Esophagus squamous epithelium (tissue), 5 donors: ENCODE measurements at regions not wholly inside any gene's neighbourhood (a gene's known extent, or its start where the extent isn't known, plus 50 kb on each side); places are given as distances from the start of the nearest gene placed in this dataset.

Experiments
- DNase-seq: peaks from one replicate; lab custom pipeline; 2025; lab: John Stamatoyannopoulos, UW
- H3K27ac ChIP-seq, 4 donors: fragments of 200-600 bp; sonication (generic); one replicate each; pipeline ENCODE4 v1.5.1; 2016 to 2019; ENCODE audit warnings: mild to moderate bottlenecking in 1 of 4
- H3K27me3 ChIP-seq, 4 donors: fragments of 200-600 bp; sonication (generic); 1 replicate in 3 of 4; 2 replicates in 1 of 4; pipeline versions ENCODE4 v1.5.1 to v1.6.0; 2017 to 2021; ENCODE audit warnings: antibody characterized with exemption in 1 of 4
- H3K36me3 ChIP-seq, 3 donors: fragments of 200-600 bp; sonication (generic); one replicate each; pipeline ENCODE4 v1.5.1; 2016 to 2019
- H3K4me1 ChIP-seq, 3 donors: fragments of 200-600 bp; sonication (generic); one replicate each; pipeline ENCODE4 v1.5.1; 2017 to 2019
- H3K4me3 ChIP-seq, 4 donors: fragments of 200-600 bp; sonication (generic); 1 replicate in 3 of 4; 2 replicates in 1 of 4; pipeline ENCODE4 v1.5.1; 2016 to 2019; ENCODE audit warnings: mild to moderate bottlenecking in 2 of 4, moderate library complexity in 1 of 4
- H3K9me3 ChIP-seq, 3 donors: fragments of 200-600 bp; sonication (generic); one replicate each; pipeline ENCODE4 v1.5.1; 2016 to 2019
- POLR2A ChIP-seq, 4 donors: fragments of 450-650 bp; IDR thresholded peaks; one replicate each; pipeline ENCODE4 v1.6.1; 2017; ENCODE audit warnings: antibody characterized with exemption in 4 of 4, mild to moderate bottlenecking in 4 of 4, moderate library complexity in 3 of 4
- WGBS, 2 donors: methylation state at CpG; one replicate each; pipeline ENCODE4 v1.1.5; 2018; 5-methylcytosine and 5-hydroxymethylcytosine counted together
- intact Hi-C: fragments of 100-400 bp; cut with DNase I; formaldehyde crosslinking; loops from one replicate; pipeline ENCODE4 v1.15.0; 2022
- TF ChIP-seq, protein P1 (sequence below), 6 experiments: fragments of 450-650 bp in 4 of 6; fragments of 200-600 bp in 2 of 6; sonication (generic) in 2 of 6; IDR thresholded peaks; one replicate each; pipeline ENCODE4 v1.5.1; 2016 to 2019; ENCODE audit warnings: antibody characterized with exemption in 6 of 6, mild to moderate bottlenecking in 4 of 6, moderate library complexity in 4 of 6
- donor health status: DM: yes; HTN: yes; CAD: no.

DNA sequence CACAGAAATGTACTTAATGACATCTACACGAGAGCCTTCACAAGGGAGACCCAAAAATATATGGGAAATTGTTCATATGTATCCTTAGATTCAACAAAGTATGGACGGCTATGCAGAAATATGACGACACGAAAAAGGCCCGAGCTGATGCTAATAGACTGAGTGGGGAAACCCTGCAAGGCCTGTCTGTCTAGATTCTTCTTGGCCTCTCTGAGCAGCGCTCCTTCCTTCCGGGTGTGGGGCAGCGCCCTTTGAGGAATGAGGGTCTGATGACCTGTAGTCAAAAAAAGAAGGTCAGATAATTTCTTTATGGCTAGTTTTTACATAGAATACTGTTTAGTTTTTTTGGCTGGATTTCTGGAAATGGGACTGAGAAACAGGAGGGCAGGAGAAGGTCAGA lies 192.8 kb upstream of the AKR1E2 start:
- Histone ChIP-seq H3K36me3 (no peaks in the 10 kb centered on the region), H3K27me3 (no peaks in the 10 kb centered on the region), H3K27ac (no peak overlapping the region), H3K4me1 (no peaks in the 10 kb centered on the region), H3K4me3 (no peak overlapping the region), H3K9me3 (no peaks in the 10 kb centered on the region)
- intact Hi-C loops, result no loop called here
- DNase-seq, result no peak
- 90% methylated on average over 8 of the region's 8 CpGs for WGBS, 2 donors
- TF ChIP-seq, protein P1, sequence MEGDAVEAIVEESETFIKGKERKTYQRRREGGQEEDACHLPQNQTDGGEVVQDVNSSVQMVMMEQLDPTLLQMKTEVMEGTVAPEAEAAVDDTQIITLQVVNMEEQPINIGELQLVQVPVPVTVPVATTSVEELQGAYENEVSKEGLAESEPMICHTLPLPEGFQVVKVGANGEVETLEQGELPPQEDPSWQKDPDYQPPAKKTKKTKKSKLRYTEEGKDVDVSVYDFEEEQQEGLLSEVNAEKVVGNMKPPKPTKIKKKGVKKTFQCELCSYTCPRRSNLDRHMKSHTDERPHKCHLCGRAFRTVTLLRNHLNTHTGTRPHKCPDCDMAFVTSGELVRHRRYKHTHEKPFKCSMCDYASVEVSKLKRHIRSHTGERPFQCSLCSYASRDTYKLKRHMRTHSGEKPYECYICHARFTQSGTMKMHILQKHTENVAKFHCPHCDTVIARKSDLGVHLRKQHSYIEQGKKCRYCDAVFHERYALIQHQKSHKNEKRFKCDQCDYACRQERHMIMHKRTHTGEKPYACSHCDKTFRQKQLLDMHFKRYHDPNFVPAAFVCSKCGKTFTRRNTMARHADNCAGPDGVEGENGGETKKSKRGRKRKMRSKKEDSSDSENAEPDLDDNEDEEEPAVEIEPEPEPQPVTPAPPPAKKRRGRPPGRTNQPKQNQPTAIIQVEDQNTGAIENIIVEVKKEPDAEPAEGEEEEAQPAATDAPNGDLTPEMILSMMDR (IDR thresholded peaks at IDR 0.05), result no peak
- no peak for TF ChIP-seq POLR2A (IDR thresholded peaks at IDR 0.05)

- no peak overlapping the region for H3K27ac ChIP-seq
- 83 to 85% methylated on average over 5 of the region's 5 CpGs for WGBS, 2 donors
- DNase-seq, result no peak
- no peaks in the 10 kb centered on the region for H3K4me1 ChIP-seq
- no peaks in the 10 kb centered on the region for H3K27me3 ChIP-seq
- intact Hi-C loops, result no loop called here
- TF ChIP-seq POLR2A (IDR thresholded peaks at IDR 0.05), result no peak
- TF ChIP-seq, protein P1 (IDR thresholded peaks at IDR 0.05), result no peak
- no peak overlapping the region for H3K4me3 ChIP-seq
- H3K36me3 ChIP-seq, result no peaks in the 10 kb centered on the region
- H3K9me3 ChIP-seq, result peaks cover 0 to 2% (median 0%) of the 10 kb centered on the region in 3 donors
Observed at GRCh38 chr10:4632757-4633156, 193.2 kb upstream of the AKR1E2 start.

- Histone ChIP-seq H3K27ac (no peak overlapping the region), H3K36me3 (no peaks in the 10 kb centered on the region), H3K4me1 (no peaks in the 10 kb centered on the region), H3K4me3 (no peak overlapping the region), H3K27me3 (no peaks in the 10 kb centered on the region), H3K9me3 (peaks cover 0 to 9% (median 4%) of the 10 kb centered on the region in 3 donors)
- intact Hi-C loops, result no loop called here
- no peak for DNase-seq
- TF ChIP-seq, protein P1 (IDR thresholded peaks at IDR 0.05), result no peak
- TF ChIP-seq POLR2A (IDR thresholded peaks at IDR 0.05), result no peak
- WGBS, 2 donors, result 86 to 95% methylated on average over 3 of the region's 3 CpGs
Observed at GRCh38 chr10:4626919-4627318, 199.1 kb upstream of the AKR1E2 start.

GRCh38 chr10:4623757-4624420 lies 202.1 kb upstream of the AKR1E2 start:
- H3K4me1 ChIP-seq, result no peaks in the 10 kb centered on the region
- H3K27ac ChIP-seq, result no peak overlapping the region
- H3K36me3 ChIP-seq, result no peaks in the 10 kb centered on the region
- H3K27me3 ChIP-seq, result no peaks in the 10 kb centered on the region
- intact Hi-C loops, result no loop called here
- H3K4me3 ChIP-seq, result no peak overlapping the region
- 76 to 90% methylated on average over 1 of the region's 1 CpG for WGBS, 2 donors
- no peak for TF ChIP-seq POLR2A (IDR thresholded peaks at IDR 0.05)
- TF ChIP-seq, protein P1 (IDR thresholded peaks at IDR 0.05), result no peak
- no peak for DNase-seq
- H3K9me3 ChIP-seq, result peaks cover 0 to 9% (median 4%) of the 10 kb centered on the region in 3 donors

- no peak overlapping the region for H3K27ac ChIP-seq
- no peaks in the 10 kb centered on the region for H3K4me1 ChIP-seq
- no peak overlapping the region for H3K4me3 ChIP-seq
- 87 to 89% methylated on average over 7 of the region's 7 CpGs for WGBS, 2 donors
- H3K9me3 ChIP-seq, result peaks cover 0 to 9% (median 4%) of the 10 kb centered on the region in 3 donors
- TF ChIP-seq, protein P1 (IDR thresholded peaks at IDR 0.05), result no peak
- H3K36me3 ChIP-seq, result no peaks in the 10 kb centered on the region
- intact Hi-C loops, result no loop called here
- DNase-seq, result no peak
- H3K27me3 ChIP-seq, result no peaks in the 10 kb centered on the region
Observed at GRCh38 chr10:4623200-4623599, 202.8 kb upstream of the AKR1E2 start.
